Endothelial cell of umbilical vein (primary cell): ENCODE measurements at regions not wholly inside any gene's neighbourhood (a gene's known extent, or its start where the extent isn't known, plus 50 kb on each side); places are given as distances from the start of the nearest gene placed in this dataset.

Source experiments
- CTCF ChIP-seq, 2 donors: IDR thresholded peaks; 1 replicate in 1 of 2; 2 replicates in 1 of 2; pipeline ENCODE4 v1.5.1; 2011; ENCODE audit warnings: low read length in 2 of 2, mild to moderate bottlenecking in 2 of 2, moderate library complexity in 2 of 2, control low read depth in 1 of 2, inconsistent platforms in 1 of 2, low read depth in 1 of 2; ENCODE audit not compliant: insufficient read depth in 1 of 2; ENCODE audit errors: extremely low read depth in 1 of 2
- EZH2 ChIP-seq: IDR thresholded peaks from 2 replicates; pipeline ENCODE4 v1.6.1; 2012; ENCODE audit warnings: borderline replicate concordance, low read depth, mild to moderate bottlenecking, moderate library complexity, low read length, inconsistent platforms; ENCODE audit not compliant: severe bottlenecking
- FOS ChIP-seq: IDR thresholded peaks from 2 replicates; pipeline ENCODE4 v1.6.1; 2011; ENCODE audit warnings: mild to moderate bottlenecking, low read length, moderate library complexity, borderline replicate concordance; ENCODE audit not compliant: insufficient read depth
- GATA2 ChIP-seq: IDR thresholded peaks from 2 replicates; pipeline ENCODE4 v1.7.0; 2011; ENCODE audit warnings: low read depth, mild to moderate bottlenecking, moderate library complexity, mixed read lengths, low read length; ENCODE audit not compliant: insufficient read length, insufficient read depth
- JUN ChIP-seq: IDR thresholded peaks from 2 replicates; pipeline ENCODE4 v1.6.1; 2011; ENCODE audit warnings: borderline replicate concordance, low read depth; ENCODE audit not compliant: insufficient read length, insufficient read depth
- MAX ChIP-seq: IDR thresholded peaks from 2 replicates; pipeline ENCODE4 v1.6.1; 2011; ENCODE audit not compliant: insufficient read depth, insufficient read length
- MYC ChIP-seq: IDR thresholded peaks from one replicate; pipeline ENCODE4 v1.6.1; 2011; ENCODE audit warnings: mild to moderate bottlenecking, low read depth, low read length
- POLR2A ChIP-seq: IDR thresholded peaks from 2 replicates; pipeline ENCODE4 v1.6.1; 2012; ENCODE audit warnings: low read depth, mild to moderate bottlenecking, control low read depth, low read length
- POLR2AphosphoS5 ChIP-seq: IDR thresholded peaks from 2 replicates; pipeline ENCODE4 v1.6.1; 2012; ENCODE audit warnings: low read depth, mild to moderate bottlenecking, control low read depth, low read length, moderate library complexity; ENCODE audit not compliant: insufficient read depth

GRCh38 chr18:29616867-29617266, 1425.7 kb downstream of the DSC3 start:
- TF ChIP-seq POLR2AphosphoS5 (no peak), CTCF (IDR thresholded peaks at IDR 0.05; ENCODE audit: extremely low read depth in 1 of 2, insufficient read depth in 1 of 2, low read depth in 1 of 2, low read length in 2 of 2) (no peak), GATA2 (no peak), POLR2A (no peak), MAX (no peak), MYC (no peak), EZH2 (no peak), JUN (no peak), FOS (no peak)
